ES-I3 (cell line): ENCODE measurements at regions not wholly inside any gene's neighbourhood (a gene's known extent, or its start where the extent isn't known, plus 50 kb on each side); places are given as distances from the start of the nearest gene placed in this dataset.

Experiments
- H3K36me3 ChIP-seq: 2 replicates; pipeline ENCODE4 v1.6.1; 2013; ENCODE audit warnings: mild to moderate bottlenecking, low read length, control low read depth, moderate library complexity; ENCODE audit not compliant: insufficient read depth
- H3K4me1 ChIP-seq: 2 replicates; pipeline ENCODE4 v1.6.1; 2013; ENCODE audit warnings: mild to moderate bottlenecking, control low read depth, low read length; ENCODE audit not compliant: insufficient read depth
- H3K9ac ChIP-seq: 2 replicates; pipeline ENCODE4 v1.6.1; 2013; ENCODE audit warnings: low read depth, mild to moderate bottlenecking, low read length, moderate library complexity
- H3K9me3 ChIP-seq: 2 replicates; pipeline ENCODE4 v1.6.1; 2013; ENCODE audit warnings: mild to moderate bottlenecking, low read length, moderate library complexity; ENCODE audit not compliant: control insufficient read depth, insufficient read depth

DNA sequence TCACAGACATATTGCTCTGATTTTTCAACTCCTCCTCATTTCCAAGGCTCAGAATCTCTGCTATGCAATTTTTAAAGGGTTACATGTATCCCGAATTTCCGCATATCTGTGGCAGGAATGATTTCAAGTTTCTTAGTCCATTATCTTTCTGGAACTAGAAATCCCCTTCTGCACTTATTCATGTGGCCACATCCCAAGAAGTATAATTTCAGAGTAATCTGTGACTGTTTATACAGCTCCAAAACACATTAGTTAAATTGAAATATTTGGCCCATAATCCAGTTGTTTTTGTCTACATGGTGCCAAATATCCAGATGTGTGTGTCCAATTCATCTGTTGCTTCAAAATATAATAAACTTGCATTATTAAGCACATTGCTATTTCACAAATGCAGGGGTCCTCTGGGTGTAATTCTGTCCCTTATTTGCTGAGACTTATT is 271.2 kb downstream of the ARHGAP12 start:
- Histone ChIP-seq H3K4me1 (no peaks in the 10 kb centered on the region), H3K9ac (no peak overlapping the region), H3K9me3 (no peaks in the 10 kb centered on the region; the same call in 1 of the 2 replicates), H3K36me3 (no peaks in the 10 kb centered on the region)

DNA sequence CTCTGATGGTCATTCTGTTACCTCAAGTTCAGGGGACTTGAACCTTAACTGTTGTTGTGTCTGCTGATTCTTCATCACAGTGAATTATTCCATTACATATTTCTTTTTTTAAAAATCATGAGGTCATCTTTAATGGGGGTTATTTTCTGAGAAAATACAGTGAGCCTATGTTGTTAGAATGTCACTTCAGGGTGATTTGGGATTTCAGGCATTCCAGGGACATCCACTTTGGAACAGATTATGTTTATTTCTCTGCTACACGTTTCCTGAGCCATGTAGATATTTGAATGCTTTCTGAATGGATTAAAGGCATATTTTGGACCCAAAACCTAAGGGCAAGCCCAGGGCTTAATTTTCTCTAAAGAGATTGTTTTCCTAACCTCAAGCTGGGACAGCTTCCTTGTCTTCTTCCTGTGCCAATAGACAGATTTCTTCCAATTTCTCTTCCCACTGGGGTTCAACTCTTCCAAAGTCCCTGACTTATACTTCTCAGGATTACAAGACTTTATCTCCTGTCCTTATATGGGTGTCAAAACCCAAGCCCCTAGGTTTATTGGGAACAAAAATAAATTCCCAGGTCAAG is 271.7 kb downstream of the ARHGAP12 start:
- Histone ChIP-seq H3K9me3 (no peaks in the 10 kb centered on the region; the same call in 1 of the 2 replicates), H3K9ac (no peak overlapping the region), H3K36me3 (no peaks in the 10 kb centered on the region), H3K4me1 (no peaks in the 10 kb centered on the region)

DNA sequence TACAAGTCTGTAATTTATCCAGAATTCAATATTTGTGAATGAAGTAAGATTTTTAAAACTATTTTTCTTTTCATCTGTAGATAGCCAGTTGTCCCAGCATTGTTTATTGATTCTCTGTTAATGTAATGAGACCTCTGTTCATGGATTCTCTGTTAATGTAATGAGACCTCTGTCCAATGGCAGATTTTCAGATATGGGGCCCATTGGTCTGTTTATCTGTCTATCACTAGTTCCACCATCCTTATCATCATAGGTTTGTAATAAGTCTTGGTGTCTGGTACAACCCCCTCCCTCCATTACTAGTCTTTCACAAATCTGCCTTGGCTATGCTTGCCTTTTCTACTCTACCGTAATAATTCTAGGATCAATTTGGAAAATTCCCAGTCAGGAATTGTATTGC is 276.6 kb downstream of the ARHGAP12 start:
- no peak overlapping the region for H3K9ac ChIP-seq
- H3K4me1 ChIP-seq: no peaks in the 10 kb centered on the region
- no peaks in the 10 kb centered on the region for H3K36me3 ChIP-seq
- H3K9me3 ChIP-seq: no peaks in the 10 kb centered on the region; the same call in 1 of the 2 replicates

DNA sequence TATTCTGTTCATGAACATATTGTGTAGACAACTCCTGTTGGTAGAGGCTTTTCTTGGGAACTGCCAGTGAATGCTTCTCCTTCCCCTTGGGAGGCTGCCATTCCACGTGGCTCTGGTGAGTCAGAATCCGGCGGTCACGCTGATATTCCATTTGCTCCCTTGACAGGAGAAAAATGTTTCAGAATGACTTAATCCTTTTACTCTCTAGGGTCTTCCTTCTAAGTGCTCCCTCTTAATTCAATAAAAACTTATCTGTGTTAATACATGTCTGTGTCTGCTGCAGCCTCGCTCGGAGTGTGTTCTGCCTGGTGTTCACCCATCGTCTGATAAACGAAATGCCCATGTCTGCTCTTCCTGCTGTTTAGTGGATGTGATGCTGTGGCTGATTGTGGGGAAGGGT is 278.6 kb downstream of the ARHGAP12 start:
- H3K36me3 ChIP-seq: no peaks in the 10 kb centered on the region
- H3K9me3 ChIP-seq: no peaks in the 10 kb centered on the region
- H3K9ac ChIP-seq: no peak overlapping the region
- no peaks in the 10 kb centered on the region for H3K4me1 ChIP-seq

DNA sequence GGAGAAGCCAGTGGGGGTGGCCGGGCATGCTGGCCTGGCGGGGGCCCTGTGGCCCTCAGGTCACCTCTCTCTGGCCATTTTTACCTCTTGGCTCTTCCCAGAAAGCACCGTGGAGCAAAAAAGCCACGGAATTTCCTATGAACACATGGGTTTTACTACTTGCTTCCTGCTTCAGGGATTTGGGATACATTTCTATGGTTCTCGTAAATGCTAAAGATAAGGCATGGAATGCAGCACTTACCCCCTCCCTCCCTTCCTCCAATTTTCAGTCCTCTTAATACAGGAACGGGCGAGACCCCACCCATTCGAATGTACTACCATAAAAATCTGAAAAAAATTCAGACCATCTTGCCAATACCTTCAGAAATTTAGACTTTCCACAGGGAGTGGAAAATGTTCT is 279.7 kb downstream of the ARHGAP12 start:
- Histone ChIP-seq H3K9me3 (no peaks in the 10 kb centered on the region), H3K4me1 (no peaks in the 10 kb centered on the region), H3K36me3 (no peaks in the 10 kb centered on the region), H3K9ac (no peak overlapping the region)

DNA sequence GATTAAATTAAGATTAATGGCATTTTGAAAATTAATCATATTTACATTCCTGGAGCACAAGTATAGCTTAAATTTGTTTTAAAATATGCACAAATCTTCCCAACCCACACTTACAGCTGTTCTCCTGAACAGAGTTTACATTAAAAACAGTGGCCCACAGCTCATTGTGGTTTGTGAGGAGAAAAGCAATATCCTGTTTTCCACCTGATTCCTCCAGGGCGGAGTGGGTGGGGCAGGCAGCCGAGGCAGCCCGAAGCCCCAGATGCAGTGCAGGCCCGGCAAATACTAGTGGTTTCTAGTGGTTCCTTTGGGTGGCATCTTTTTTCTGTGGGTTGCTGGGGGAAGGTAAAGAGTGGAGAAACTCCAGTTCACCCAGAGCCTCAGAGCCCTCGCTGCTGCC is 280.8 kb downstream of the ARHGAP12 start:
- Histone ChIP-seq H3K9me3 (no peaks in the 10 kb centered on the region), H3K36me3 (no peaks in the 10 kb centered on the region), H3K9ac (no peak overlapping the region), H3K4me1 (no peaks in the 10 kb centered on the region)

DNA sequence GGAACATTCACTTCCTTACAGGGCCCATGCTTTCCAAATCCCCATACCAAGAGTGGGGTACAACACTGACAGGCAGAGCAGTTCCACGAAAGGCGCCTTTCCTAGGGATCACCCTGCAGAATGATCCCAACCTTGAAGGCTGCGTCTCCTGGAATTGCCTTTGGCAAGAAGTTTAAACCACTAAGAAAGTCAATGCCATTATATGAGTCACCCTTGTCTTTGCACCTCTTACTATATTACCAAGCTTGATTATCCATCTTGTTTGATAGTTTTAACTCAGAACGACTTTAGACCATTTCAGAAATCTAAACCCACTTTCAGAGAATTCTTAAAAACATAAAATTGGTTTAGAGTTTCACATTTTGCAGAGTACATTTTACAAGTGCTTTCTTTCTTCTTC is 282.1 kb downstream of the ARHGAP12 start:
- Histone ChIP-seq H3K4me1 (no peaks in the 10 kb centered on the region), H3K9me3 (no peaks in the 10 kb centered on the region), H3K36me3 (no peaks in the 10 kb centered on the region), H3K9ac (no peak overlapping the region)

DNA sequence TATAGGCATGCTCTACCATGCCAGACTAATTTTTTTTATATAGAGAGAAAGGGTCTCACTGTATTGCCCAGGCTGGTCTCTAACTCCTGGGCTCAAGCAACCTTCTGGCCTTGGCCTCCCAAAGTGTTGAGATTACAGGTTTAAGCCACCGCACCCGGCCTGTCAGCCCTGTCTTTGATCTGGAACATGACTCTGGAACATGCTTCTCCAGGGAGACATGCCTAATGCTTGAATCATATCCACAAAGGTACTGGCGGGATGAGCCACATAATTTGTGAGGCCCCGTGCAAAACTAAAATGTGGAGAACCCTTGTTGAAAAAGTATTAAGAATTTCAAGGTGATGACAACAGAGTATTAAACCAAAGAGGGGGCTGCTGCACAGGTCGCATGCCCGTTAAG is 282.8 kb downstream of the ARHGAP12 start:
- Histone ChIP-seq H3K4me1 (no peaks in the 10 kb centered on the region), H3K9me3 (no peaks in the 10 kb centered on the region), H3K36me3 (no peaks in the 10 kb centered on the region), H3K9ac (no peak overlapping the region)

DNA sequence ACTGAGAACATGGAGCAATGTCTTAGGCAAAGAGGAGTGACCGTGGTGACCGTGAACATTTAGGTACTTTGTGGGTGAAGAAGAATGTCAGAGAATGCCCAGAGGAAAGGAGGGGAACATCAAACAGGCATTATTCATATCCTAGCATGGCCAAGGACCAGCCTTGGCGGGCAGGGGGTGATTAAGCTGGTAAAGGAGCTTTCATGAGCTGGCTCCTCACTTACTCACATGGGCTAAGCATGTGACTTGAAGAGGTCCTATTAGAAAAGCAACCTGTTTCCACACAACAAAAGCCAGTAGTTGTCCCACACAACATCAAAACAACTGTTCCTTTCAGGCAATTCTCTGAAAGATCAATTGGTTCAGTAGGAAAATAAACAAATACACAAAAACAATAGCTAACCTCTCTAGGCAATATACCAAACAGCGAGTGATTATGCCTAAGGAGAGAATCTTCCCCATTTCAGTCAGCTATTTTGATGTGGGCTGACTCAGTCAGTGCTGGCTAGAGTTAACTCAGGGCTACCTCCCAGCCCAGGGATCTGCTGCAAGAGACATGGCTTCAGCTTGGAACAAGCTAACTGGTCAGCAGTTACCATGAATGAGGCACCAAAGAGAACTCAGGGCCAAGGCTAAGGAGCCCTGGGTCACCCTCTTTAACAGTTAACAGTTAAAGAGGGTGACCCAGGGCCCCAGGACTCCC is 283.5 kb downstream of the ARHGAP12 start:
- Histone ChIP-seq H3K36me3 (no peaks in the 10 kb centered on the region), H3K9ac (no peak overlapping the region), H3K9me3 (no peaks in the 10 kb centered on the region), H3K4me1 (no peaks in the 10 kb centered on the region)

DNA sequence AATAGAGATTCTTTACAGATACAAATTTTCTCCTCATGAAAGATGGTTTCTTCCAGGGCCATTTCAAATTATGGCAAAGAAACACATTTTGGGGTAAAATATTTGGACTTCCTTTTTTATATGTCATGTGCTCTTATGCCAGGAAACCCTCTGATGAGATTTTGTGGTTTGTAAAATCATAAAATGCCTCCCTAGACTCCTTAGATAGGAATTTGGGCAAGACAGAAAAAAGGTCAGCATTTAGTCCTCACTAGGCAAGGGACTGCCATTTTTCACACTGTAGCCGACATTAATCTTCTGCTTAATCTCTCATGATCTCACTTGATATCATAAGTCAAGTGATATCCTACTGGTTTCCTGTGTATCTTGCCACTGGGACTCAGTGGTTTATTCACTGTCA is 286.4 kb downstream of the ARHGAP12 start:
- no peaks in the 10 kb centered on the region for H3K4me1 ChIP-seq

DNA sequence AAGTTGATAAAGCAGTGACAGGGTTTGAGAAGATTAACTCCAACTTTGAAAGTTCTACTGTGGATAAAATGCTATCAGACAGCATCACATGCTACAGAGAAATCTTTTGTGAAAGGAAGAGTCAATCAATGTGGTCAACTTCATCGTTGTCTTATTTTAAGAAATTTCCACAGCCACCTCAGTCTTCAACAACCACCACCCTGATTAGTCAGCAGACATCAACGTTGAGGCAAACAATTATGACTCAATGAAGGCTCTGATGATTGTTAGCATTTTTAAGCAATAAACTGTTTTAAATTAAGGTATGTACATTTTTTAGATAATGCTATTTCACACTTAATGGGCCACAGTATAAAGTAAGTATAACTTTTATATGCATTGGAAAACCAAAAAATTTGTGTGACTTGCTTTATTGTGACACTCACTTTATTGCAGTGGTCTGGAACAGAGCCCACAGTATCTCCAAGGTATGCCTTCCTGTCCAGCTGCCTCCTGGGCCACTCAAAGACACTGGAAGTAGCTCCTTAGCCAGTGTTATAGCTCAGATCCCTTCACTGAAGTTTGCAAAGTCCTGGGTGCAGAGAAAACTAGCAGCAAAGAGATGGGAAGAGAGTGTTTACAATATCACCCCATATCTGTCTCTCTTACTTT is 293.1 kb downstream of the ARHGAP12 start:
- Histone ChIP-seq H3K36me3 (no peaks in the 10 kb centered on the region), H3K4me1 (no peaks in the 10 kb centered on the region), H3K9me3 (no peaks in the 10 kb centered on the region), H3K9ac (no peak overlapping the region)

More for the DNA sequence above, 286.4 kb downstream of the ARHGAP12 start:
- Histone ChIP-seq H3K36me3 (no peaks in the 10 kb centered on the region), H3K9me3 (no peaks in the 10 kb centered on the region), H3K9ac (no peak overlapping the region)

DNA sequence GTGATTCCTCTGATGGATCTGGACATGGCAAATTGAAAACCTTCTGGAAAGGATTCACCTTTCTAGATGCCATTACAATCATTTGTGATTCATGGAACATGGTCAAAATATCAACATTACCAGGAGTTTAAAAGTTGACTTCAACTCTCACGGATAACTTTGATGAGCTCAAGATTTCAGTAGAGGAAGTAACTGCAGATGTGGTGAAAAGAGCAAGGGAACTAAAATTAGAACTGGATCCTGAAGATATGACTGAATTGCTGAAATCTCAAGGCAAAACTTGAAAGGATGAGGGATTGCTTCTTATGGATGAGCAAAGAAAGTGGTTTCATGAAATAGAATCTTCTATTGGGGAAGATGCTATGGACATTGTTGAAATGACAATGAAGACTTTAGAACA is 293.6 kb downstream of the ARHGAP12 start:
- Histone ChIP-seq H3K36me3 (no peaks in the 10 kb centered on the region), H3K4me1 (no peaks in the 10 kb centered on the region), H3K9me3 (no peaks in the 10 kb centered on the region), H3K9ac (no peak overlapping the region)

DNA sequence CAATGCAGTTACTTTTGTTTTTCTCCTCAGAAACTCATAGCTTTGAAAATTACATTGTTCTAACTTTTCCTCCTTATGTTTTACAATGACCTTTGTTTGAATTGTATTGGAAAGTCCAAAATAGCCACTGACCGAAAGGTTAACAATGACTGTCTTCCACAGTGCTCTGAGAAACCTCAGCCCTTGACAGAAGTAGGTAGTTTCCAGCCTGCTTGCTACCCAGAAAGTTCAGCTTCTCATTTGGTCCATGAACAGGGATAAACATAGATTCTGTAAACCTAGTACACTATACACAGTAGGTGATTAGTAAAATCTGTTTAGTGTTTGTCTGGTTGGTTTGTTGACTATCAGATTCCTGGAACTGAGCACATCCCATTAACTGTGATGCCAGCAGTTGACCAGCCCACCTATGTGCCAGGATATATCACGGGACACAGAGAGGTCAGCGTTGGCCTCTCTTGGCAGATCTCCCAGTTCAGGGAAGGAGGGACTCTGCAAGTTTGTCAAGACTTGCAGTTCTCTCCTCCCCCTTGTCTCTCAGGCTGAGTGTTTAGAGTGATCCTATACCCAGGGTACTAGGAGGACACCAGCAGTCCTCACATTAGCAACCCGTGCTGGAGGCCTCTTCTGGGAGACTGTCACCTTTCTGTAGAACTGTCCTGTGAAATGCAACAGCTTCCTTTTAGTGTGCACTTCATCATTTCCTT is 297.6 kb downstream of the ARHGAP12 start:
- no peak overlapping the region for H3K9ac ChIP-seq
- H3K36me3 ChIP-seq: no peaks in the 10 kb centered on the region
- no peaks in the 10 kb centered on the region for H3K4me1 ChIP-seq
- no peaks in the 10 kb centered on the region for H3K9me3 ChIP-seq

DNA sequence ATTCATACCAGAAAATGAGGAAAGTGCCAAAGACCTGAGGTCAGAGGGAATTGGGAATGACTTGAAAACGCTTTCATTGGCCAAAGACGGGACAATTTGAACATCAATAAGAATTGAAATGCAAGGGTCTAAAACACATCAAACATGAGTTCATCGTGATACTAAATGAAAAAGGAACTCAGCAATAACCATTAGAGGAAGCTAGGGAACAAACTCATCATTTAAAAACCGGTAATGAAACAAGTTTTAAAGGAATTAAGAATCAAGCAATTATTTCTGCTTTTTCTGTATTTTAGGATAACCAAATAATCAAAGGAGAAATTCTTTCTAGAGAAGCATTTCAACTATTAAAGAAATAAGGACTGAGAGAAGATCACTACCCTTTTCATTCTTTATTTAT is 303.1 kb downstream of the ARHGAP12 start:
- Histone ChIP-seq H3K9me3 (peaks cover 3% of the 10 kb centered on the region; the same call in 1 of the 2 replicates), H3K9ac (no peak overlapping the region), H3K36me3 (no peaks in the 10 kb centered on the region), H3K4me1 (no peaks in the 10 kb centered on the region)
